ENCODE measurements at regions not wholly inside any gene's neighbourhood (a gene's known extent, or its start where the extent isn't known, plus 50 kb on each side); places are given as distances from the start of the nearest gene placed in this dataset.
"Not testable (repeated sequence)": the region's sequence is repeated elsewhere in the genome, so short reads cannot be mapped to it uniquely, and the experiment has no call there.

DNA sequence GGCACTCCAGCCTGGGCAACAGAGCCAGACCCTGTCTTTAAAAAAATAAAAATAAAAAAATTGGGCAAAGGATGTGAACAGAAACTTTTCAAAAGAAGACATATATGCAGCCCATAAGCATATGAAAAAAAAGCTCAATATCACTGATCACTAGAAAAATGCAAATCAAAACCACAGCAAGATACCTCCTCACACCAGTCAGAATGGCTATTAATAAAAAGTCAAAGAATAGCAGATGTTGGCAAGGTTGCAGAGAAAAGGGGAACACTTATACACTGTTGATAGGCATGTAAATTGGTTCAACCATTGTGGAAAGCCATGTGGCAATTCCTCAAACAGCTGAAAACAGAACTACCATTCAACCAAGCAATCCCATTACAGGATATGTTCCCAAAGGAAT, 204.1 kb upstream of the SRD5A2 start:
- POLR2A ChIA-PET, result no interaction called here
- no peak overlapping the region for H3K4me3 ChIP-seq (ENCODE audit: control extremely low read depth in 1 of 5, extremely low read depth in 1 of 5, insufficient read depth in 1 of 5, low read depth in 2 of 5, low read length in 4 of 5)
- Mint-ChIP-seq H3K4me1 (peaks cover 1% of the 10 kb centered on the region), H3K27ac (no peak overlapping the region), H3K9me3 (ENCODE audit: insufficient read depth) (peaks cover 7% of the 10 kb centered on the region), H3K27me3 (peaks cover 30% of the 10 kb centered on the region), H3K4me3 (no peak overlapping the region)
- TF ChIP-seq CTCF (IDR thresholded peaks at IDR 0.05) (no peak), EZH2 (IDR thresholded peaks at IDR 0.05; ENCODE audit: borderline replicate concordance, insufficient read depth, low read depth, low read length, poor library complexity, severe bottlenecking) (no peak)
- no peak overlapping the region for H2AFZ ChIP-seq (ENCODE audit: insufficient read depth, low read depth, low read length, poor library complexity, severe bottlenecking)
- intact Hi-C loops (cut with micrococcal nuclease), result no loop called here
- CTCF ChIA-PET, result no interaction called here
- H3K27ac ChIP-seq (ENCODE audit: low read length in 2 of 2), result no peak overlapping the region
- peaks cover 0 to 4% (median 0%) of the 10 kb centered on the region in 3 donors for H3K9me3 ChIP-seq (ENCODE audit: control extremely low read depth in 1 of 3, control insufficient read depth in 2 of 3, insufficient read depth in 1 of 3, low read length in 2 of 3)
- ATAC-seq (ENCODE audit: low read depth) (no peak), DNase-seq (no peak)
- H3K4me1 ChIP-seq (ENCODE audit: control insufficient read depth in 2 of 2, insufficient read depth in 2 of 2, low read length in 2 of 2), result no peaks in the 10 kb centered on the region
- no peaks in the 10 kb centered on the region for H4K20me1 ChIP-seq (ENCODE audit: control insufficient read depth, insufficient read depth, low read length, poor library complexity, severe bottlenecking)
- H3K36me3 ChIP-seq (replicated peaks in 1 of 2; ENCODE audit: control extremely low read depth in 1 of 2, control insufficient read depth in 1 of 2, extremely low read depth in 1 of 2, insufficient read depth in 2 of 2, low read length in 1 of 2), result no peaks in the 10 kb centered on the region
- no peaks in the 10 kb centered on the region for H3K79me2 ChIP-seq (ENCODE audit: control insufficient read depth, insufficient read depth, low read length)
- no peak overlapping the region for H3K4me2 ChIP-seq (replicated peaks; ENCODE audit: low read depth, low read length, poor library complexity, severe bottlenecking)
- H3K27me3 ChIP-seq (replicated peaks in 1 of 4; ENCODE audit: control extremely low read depth in 1 of 4, control insufficient read depth in 3 of 4, insufficient read depth in 4 of 4, low read length in 3 of 4), result peaks cover 0 to 9% (median 0%) of the 10 kb centered on the region in 4 experiments
- no peak overlapping the region for H3K9ac ChIP-seq (ENCODE audit: low read length)

DNA sequence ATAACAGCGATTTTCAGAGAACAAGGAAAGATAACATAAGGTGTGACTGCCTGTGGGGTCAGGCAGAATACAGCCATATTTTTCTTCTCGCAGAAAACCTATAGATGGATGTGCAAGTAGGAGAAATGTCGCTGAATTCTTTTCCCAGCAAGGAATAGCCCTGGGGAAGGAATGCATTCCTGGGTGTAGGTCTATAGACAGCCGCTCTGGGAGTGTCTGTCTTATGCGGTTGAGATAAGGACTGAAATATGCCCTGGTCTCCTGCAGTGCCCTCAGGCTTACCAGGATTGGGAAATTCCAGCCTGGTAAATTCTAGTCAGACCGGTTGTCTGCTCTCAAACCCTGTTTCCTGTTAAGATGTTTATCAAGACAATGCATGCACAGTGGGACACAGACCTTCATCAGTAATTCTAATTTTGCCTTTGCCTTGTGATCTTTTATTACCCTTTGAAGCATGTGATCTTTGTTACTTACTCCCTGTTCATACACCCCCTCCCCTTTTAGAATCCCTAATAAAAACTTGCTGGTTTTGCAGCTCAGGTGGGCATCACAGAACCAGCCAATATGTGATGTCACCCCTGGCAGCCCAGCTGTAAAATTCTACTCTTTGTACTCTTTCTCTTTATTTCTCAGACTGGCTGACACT, 202.8 kb upstream of the SRD5A2 start:
- CTCF ChIA-PET; H3K4me2 ChIP-seq (replicated peaks; ENCODE audit: low read depth, low read length, poor library complexity, severe bottlenecking); H3K4me1 ChIP-seq (ENCODE audit: control insufficient read depth in 2 of 2, insufficient read depth in 2 of 2, low read length in 2 of 2); H3K27me3 ChIP-seq (replicated peaks in 1 of 4; ENCODE audit: control extremely low read depth in 1 of 4, control insufficient read depth in 3 of 4, insufficient read depth in 4 of 4, low read length in 3 of 4); H3K9me3 ChIP-seq (ENCODE audit: control extremely low read depth in 1 of 3, control insufficient read depth in 2 of 3, insufficient read depth in 1 of 3, low read length in 2 of 3); H3K79me2 ChIP-seq (ENCODE audit: control insufficient read depth, insufficient read depth, low read length); H3K4me3 Mint-ChIP-seq; H2AFZ ChIP-seq (ENCODE audit: insufficient read depth, low read depth, low read length, poor library complexity, severe bottlenecking); POLR2A ChIA-PET; H3K27ac Mint-ChIP-seq; H3K4me1 Mint-ChIP-seq; DNase-seq; H3K27ac ChIP-seq (ENCODE audit: low read length in 2 of 2); H3K9me3 Mint-ChIP-seq (ENCODE audit: insufficient read depth); ATAC-seq (ENCODE audit: low read depth); H3K9ac ChIP-seq (ENCODE audit: low read length); intact Hi-C loops (cut with micrococcal nuclease); H3K36me3 ChIP-seq (replicated peaks in 1 of 2; ENCODE audit: control extremely low read depth in 1 of 2, control insufficient read depth in 1 of 2, extremely low read depth in 1 of 2, insufficient read depth in 2 of 2, low read length in 1 of 2); H4K20me1 ChIP-seq (ENCODE audit: control insufficient read depth, insufficient read depth, low read length, poor library complexity, severe bottlenecking); H3K4me3 ChIP-seq (ENCODE audit: control extremely low read depth in 1 of 5, extremely low read depth in 1 of 5, insufficient read depth in 1 of 5, low read depth in 2 of 5, low read length in 4 of 5): not testable (repeated sequence)
- WGBS (ENCODE audit: insufficient coverage), result 76% methylated on average over 6 of the region's 6 CpGs
- peaks cover 31% of the 10 kb centered on the region for H3K27me3 Mint-ChIP-seq
